ENCODE measurements at regions not wholly inside any gene's neighbourhood (a gene's known extent, or its start where the extent isn't known, plus 50 kb on each side); places are given as distances from the start of the nearest gene placed in this dataset.
"Not testable (repeated sequence)": the region's sequence is repeated elsewhere in the genome, so short reads cannot be mapped to it uniquely, and the experiment has no call there.

GRCh38 chr10:8173866-8174243 lies 119.4 kb downstream of the GATA3 start:
- DNase-seq = no peak

- DNase-seq = no peak
These were observed 120.3 kb downstream of the GATA3 start for GRCh38 chr10:8174762-8175161.

GRCh38 chr10:8177526-8177925 lies 123.0 kb downstream of the GATA3 start:
- not testable (repeated sequence) for DNase-seq

GRCh38 chr10:8179773-8180172 lies 125.3 kb downstream of the GATA3 start:
- DNase-seq = not testable (repeated sequence)

DNA sequence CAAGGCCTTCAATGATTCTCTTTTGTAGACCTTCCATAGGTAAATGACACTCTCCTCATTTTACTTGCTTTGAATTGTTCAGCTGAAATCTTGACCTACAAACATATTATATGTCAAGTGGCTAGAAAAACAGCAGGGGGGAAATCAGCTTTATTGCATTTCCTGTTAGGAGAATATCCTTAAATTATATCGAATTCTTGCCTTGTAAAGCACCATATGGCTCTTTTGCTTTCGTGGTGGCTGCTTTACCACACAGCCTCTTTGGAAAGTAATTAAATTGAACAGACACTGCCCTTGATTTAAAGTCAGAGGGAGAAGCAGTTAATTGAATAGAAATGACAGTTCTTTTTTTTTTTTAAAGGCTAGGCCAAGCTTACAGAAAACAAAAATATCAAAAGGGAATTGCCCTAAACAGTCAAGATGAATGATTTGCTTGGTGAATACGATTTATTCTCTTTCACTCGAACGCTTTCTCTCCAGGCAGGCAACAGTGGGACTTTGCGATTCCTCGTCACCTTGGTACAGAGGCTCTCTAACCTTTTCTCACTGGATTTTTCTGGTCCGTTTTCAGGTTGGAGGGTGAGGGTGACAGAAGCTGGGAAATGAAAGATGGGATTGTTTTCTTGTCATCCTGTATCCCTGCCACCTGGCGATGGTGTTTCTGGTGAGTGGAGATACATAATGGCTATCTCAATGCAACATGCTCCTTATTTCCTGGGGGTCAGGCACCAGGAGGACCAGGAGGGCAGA lies 126.0 kb downstream of the GATA3 start:
- DNase-seq = no peak

DNA sequence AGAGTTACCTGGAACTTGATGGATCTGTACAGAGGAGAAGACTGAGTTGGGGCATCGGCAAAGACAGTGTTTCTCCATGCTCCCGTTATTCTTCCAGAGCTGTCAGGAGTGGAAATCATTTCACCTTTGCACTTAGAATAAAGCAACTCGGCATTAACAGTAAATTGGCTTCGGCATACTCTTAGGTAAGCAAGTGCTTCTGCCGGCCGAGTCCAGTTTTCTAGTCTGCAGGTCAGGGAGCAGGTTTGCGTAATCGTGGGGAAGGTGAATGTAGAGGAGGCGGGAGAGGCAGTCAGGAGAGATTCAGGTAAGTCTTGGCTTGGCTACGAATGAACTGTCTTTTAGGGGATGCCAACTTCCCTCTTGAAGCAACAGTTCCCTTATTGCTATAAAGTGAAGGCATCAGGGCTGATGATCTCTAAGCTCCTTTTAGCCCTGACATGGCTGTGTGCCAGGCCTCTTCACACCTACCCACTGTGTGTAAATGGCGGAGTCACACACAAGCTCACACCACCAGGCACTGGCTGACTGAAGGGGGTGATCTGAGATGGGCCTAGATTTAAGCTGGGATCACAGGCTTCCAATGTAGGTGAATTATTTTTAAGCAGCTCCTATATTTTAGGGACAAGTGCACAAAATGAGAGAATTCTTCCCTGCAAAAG lies 127.1 kb downstream of the GATA3 start:
- no peak for DNase-seq

- DNase-seq = no peak
These were observed 128.3 kb downstream of the GATA3 start for GRCh38 chr10:8182806-8183205.

DNA sequence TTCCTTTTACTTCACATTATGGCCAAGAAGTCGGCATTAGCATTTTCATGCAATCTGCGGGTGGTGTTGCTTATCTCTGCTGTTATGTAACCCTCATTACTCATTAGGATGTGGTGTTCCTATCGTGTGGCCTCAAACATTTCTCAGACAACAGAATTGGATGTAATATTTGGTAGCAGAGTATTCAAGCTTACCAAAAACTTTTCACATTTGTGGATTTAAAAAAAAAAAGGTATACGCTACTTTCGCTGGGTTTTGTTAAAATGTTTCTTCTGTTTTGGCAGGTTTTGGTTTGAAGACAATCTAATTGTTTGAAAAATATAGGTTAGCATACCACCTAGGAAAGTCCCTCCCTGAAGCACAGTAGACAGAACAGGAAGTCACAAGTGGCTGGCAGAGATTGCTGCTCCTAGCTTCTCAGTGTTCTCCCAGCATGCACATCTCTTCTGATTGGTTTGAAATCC lies 128.8 kb downstream of the GATA3 start:
- DNase-seq = no peak

DNA sequence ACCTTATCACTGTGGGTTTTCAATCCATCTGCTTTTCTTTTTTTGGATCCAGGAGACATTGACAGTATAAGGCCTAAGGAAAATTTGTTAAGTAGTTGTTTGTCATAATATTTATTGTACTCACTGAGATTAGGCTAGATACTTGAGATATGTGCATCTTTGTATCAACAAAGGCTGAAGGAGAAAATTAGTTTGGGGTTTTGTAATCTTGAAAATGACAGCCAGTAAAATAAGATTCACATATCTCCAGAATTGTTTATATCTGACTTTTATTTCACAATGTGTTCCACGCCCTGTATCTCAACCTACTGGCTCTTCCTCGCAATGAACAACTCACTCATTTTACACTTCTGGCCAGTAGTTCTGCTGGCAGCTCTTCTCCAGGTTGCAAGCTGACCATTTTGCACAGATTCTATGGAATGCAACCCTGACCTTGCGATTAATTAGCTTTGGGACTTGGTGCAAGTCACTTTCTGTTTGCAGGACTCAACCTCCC lies 132.7 kb downstream of the GATA3 start:
- DNase-seq = no peak

DNA sequence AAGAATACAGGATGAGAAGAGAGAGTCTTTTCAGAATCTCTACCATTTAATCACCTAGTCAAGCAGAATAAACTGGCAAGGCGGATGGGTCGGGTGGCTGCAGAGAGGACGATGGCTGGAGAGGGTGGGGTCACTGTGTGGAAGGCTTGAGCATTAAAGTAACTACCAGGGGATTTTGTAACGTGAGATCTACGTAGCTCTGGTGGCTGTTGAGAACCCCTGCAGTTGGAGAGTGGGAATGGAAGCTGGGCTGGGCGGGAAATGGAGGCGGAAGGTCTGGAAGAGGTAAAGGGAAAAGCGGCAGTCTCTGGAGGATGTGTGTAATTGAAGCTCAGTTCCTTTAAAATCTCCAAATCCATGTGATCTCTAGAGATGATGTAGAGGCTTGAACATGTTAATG lies 135.0 kb downstream of the GATA3 start:
- DNase-seq = no peak

GRCh38 chr10:8192301-8192700 lies 137.8 kb downstream of the GATA3 start:
- no peak for DNase-seq

- DNase-seq = no peak
These were observed 139.1 kb downstream of the GATA3 start for GRCh38 chr10:8193546-8193945.

DNA sequence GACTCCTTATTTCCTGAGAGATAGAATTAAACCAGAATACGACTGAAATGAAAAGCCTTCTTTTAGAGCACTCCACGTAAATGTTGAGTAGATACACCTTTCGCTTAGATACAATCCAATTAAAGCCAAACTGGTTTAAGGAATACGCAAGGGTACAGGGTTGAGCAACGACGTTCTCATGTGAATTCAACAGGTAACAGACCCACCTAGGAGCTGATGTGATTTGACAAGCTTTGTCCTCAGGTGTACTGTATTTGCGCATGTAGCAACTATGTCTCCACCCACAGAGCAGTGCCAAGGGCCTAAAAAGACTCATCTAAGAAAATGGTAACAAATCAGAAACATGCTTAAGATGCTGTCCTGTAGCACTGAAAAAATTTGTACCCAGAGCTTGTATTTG lies 139.6 kb downstream of the GATA3 start:
- DNase-seq = no peak

DNA sequence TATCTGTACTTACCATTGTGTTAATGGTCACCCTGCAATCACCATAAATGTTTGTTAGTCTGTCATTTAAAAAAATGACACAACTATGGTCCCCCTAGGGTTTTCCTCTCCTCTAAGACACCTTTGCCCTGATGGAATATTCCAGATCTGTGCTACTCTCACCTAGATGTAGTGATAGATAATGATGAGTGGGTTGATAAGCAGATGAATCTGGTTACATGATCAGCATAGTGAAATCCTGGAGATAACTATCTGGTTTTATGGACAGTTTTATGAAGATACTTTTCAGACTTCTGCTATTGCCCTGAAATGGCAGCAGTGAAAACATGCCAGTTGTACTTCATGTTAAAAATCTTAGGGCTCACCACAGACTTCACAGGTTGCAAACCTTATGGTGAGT lies 152.4 kb downstream of the GATA3 start:
- DNase-seq = no peak

DNA sequence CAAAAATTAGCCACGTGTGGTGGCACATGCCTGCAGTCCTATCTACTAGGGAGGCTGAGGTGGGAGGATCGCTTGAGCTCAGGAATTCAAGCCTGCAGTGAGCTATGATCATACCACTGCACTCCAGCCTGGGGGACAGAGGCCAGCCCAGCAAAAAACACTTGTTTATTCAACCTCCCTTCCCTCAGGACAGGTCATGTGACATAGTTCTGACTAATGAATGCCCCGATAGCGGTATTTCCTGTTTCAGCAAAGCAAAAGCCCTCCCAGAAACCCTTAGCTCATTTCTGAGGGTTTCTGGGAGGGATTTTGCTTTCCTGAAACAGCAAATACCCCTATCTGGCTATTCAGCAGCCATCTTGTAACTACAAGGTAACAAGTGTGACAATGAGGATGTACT lies 157.1 kb downstream of the GATA3 start:
- DNase-seq = no peak

DNA sequence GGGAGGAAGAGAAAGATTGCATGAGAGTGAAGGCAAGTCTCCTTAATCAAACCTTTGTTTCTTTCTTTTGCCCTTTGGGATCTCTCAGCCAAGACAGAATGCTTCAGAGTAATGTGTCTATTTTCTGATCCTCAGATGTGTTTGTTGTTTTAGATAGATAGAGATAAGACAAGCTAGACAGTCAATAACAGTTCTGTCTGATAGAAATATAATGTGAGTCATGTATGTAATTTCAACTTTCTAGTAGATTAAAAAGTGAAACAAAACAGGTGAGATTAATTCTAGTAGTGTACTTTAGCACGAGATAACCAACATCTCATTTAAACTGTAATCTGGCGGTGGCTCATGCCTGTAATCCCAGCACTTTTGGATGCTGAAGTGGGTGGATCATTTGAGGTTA lies 159.2 kb downstream of the GATA3 start:
- DNase-seq = no peak

- no peak for DNase-seq
These were observed 160.1 kb downstream of the GATA3 start for GRCh38 chr10:8214587-8214986.

DNA sequence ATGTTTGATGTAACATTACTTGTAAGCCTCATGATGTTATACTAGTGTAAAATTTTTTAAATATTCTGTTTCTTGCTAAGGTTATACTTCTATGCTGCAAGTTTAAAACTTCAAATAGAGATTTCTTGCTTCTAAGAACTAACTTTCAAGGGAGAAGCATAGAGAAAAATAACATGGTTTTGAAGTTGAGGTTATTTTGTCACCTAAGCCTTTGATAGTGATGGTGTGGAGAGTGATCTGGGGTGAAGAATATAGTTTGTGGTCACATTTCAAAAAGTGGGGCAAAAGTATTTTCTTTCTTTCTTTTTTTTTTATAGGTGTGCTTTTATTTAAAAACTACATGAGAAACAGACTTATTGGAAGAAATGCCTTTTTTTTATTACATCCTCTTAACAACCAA lies 162.4 kb downstream of the GATA3 start:
- no peak for DNase-seq

- DNase-seq = no peak
These were observed 167.0 kb downstream of the GATA3 start for GRCh38 chr10:8221451-8221850.

DNA sequence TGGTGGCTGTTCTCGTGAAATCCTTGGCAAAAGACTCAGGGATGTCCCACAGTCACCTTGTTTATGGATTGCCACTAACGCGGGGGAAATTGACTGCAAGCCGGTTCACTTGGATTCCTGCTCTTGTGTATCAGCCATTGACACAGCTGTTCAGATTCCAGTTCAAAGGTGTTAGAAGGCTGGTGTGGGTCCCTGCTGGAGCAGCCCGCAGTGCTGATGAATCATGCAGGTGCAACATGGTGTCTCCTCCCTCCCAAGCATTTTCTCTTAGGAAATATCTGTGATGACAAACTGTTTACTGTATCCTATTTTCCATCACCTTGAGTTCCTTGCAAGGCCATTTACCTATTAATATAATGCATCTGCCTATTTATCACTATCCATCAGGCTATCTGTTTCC lies 170.1 kb downstream of the GATA3 start:
- no peak for DNase-seq

- no peak for DNase-seq
These were observed 170.7 kb downstream of the GATA3 start for GRCh38 chr10:8225187-8225586.

DNA sequence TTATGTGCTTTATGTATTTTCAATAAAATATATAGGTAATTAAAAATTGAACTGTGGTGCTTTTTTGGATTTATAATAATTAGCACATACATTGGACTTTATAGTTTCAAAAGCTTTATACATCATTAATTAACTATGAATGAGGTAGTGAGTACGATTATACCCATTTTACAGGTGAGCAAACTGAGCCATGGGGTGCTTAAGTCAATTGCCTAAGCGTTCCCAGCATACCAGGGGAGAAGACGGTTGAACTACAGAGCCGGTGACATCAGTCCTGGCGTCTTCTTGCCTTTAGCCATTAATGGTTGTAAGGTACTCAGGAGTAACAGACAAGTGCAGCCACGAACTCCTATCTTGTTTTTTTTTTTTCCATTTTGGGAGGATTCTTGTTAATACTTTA lies 172.8 kb downstream of the GATA3 start:
- DNase-seq = no peak

GRCh38 chr10:8229153-8229552 lies 174.7 kb downstream of the GATA3 start:
- DNase-seq = no peak

- DNase-seq = no peak
These were observed 176.4 kb downstream of the GATA3 start for GRCh38 chr10:8230902-8231301.

DNA sequence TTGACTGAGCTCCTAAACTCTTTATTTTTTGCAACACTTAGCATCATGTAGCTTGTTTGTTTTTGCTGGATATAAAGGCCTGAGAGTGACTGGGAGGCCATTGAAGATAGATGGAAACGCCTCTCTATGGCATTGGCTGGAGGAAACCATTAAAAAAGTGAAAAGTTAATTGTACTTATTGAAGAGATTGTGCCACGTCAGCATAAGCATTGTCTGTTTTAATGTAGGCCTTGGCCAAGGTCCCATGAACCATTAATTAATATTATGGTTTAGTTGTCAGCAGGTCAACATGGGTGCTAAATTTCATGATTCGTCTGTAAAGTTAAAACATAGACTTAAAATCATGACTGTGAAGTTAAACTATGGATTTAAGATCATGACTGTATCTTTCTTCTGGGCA lies 178.6 kb downstream of the GATA3 start:
- DNase-seq = no peak
